GM18907 (cell line): ENCODE measurements at regions not wholly inside any gene's neighbourhood (a gene's known extent, or its start where the extent isn't known, plus 50 kb on each side); places are given as distances from the start of the nearest gene placed in this dataset.

Source experiments
- ATAC-seq: cut with Tn5 transposase; IDR thresholded peaks from one replicate; pipeline ENCODE4 v1.9.1; 2021; ENCODE audit warnings: mild to moderate bottlenecking, moderate library complexity; ENCODE audit not compliant: unreplicated experiment

- no peak for ATAC-seq
Measured at GRCh38 chr2:236715077-236715476, 145.5 kb downstream of the ACKR3 start.

- ATAC-seq: no peak
Measured at GRCh38 chr2:236715491-236715961, 145.9 kb downstream of the ACKR3 start.

- ATAC-seq: no peak
Measured at GRCh38 chr2:236717120-236717519, 147.5 kb downstream of the ACKR3 start.

- no peak for ATAC-seq
Measured at GRCh38 chr2:236717729-236718128, 148.1 kb downstream of the ACKR3 start.

- no peak for ATAC-seq
Measured at GRCh38 chr2:236718207-236718992, 148.8 kb downstream of the ACKR3 start.

- no peak for ATAC-seq
Measured at GRCh38 chr2:236719192-236719635, 149.6 kb downstream of the ACKR3 start.

GRCh38 chr2:236720974-236721540 lies 151.4 kb downstream of the ACKR3 start:
- no peak for ATAC-seq

- no peak for ATAC-seq
Measured at GRCh38 chr2:236724200-236724599, 154.6 kb downstream of the ACKR3 start.

- no peak for ATAC-seq
Measured at GRCh38 chr2:236726701-236727450, 157.3 kb downstream of the ACKR3 start.

- ATAC-seq: no peak
Measured at GRCh38 chr2:236728916-236729670, 159.5 kb downstream of the ACKR3 start.

GRCh38 chr2:236730393-236730792 lies 160.8 kb downstream of the ACKR3 start:
- no peak for ATAC-seq

GRCh38 chr2:236731767-236732580 lies 162.3 kb downstream of the ACKR3 start:
- no peak for ATAC-seq

GRCh38 chr2:236733156-236733555 lies 163.5 kb downstream of the ACKR3 start:
- ATAC-seq: no peak

- no peak for ATAC-seq
Measured at GRCh38 chr2:236735825-236736238, 166.2 kb downstream of the ACKR3 start.

- ATAC-seq: no peak
Measured at GRCh38 chr2:236738030-236738429, 168.4 kb downstream of the ACKR3 start.

- ATAC-seq: no peak
Measured at GRCh38 chr2:236738896-236739295, 169.3 kb downstream of the ACKR3 start.

- ATAC-seq: no peak
Measured at GRCh38 chr2:236739663-236740062, 170.0 kb downstream of the ACKR3 start.

- no peak for ATAC-seq
Measured at GRCh38 chr2:236740506-236740905, 170.9 kb downstream of the ACKR3 start.

GRCh38 chr2:236743039-236743920 lies 173.7 kb downstream of the ACKR3 start:
- ATAC-seq: no peak
